KMS-11 (cell line): ENCODE measurements at regions not wholly inside any gene's neighbourhood (a gene's known extent, or its start where the extent isn't known, plus 50 kb on each side); places are given as distances from the start of the nearest gene placed in this dataset.
"Not testable (repeated sequence)": the region's sequence is repeated elsewhere in the genome, so short reads cannot be mapped to it uniquely, and the experiment has no call there.

Experiments
- H2AFZ ChIP-seq: fragments of 200-600 bp; sonication (generic); 2 replicates; pipeline ENCODE4 v1.6.1; 2016; ENCODE audit warnings: antibody characterized with exemption, mixed run types, low read depth
- H3K27ac ChIP-seq: fragments of 200-600 bp; sonication (generic); 2 replicates; pipeline ENCODE4 v1.6.1; 2016; ENCODE audit warnings: mild to moderate bottlenecking, mixed run types
- H3K27me3 ChIP-seq: fragments of 200-600 bp; sonication (generic); 2 replicates; pipeline ENCODE4 v1.6.1; 2017; ENCODE audit warnings: mild to moderate bottlenecking, low read depth, mixed run types, moderate library complexity; ENCODE audit not compliant: insufficient read depth
- H3K36me3 ChIP-seq: fragments of 200-600 bp; sonication (generic); 2 replicates; pipeline ENCODE4 v1.6.1; 2017; ENCODE audit warnings: mild to moderate bottlenecking, mixed run types; ENCODE audit not compliant: insufficient read depth
- H3K4me1 ChIP-seq: fragments of 200-600 bp; sonication (generic); 2 replicates; pipeline ENCODE4 v1.6.1; 2016; ENCODE audit warnings: mild to moderate bottlenecking, low read depth, mixed run types; ENCODE audit not compliant: poor library complexity, severe bottlenecking
- H3K4me2 ChIP-seq: fragments of 200-600 bp; sonication (generic); 2 replicates; pipeline ENCODE4 v1.7.0; 2016; ENCODE audit warnings: mild to moderate bottlenecking, mixed run types
- H3K4me3 ChIP-seq: fragments of 200-600 bp; sonication (generic); IDR thresholded peaks from 2 replicates; pipeline ENCODE4 v1.6.1; 2017; ENCODE audit warnings: low read depth, low read length, mixed read lengths; ENCODE audit not compliant: insufficient read depth
- H3K79me2 ChIP-seq: fragments of 200-600 bp; sonication (generic); 2 replicates; pipeline ENCODE4 v1.6.1; 2016; ENCODE audit warnings: low read depth, mixed run types; ENCODE audit not compliant: insufficient read depth
- H3K9ac ChIP-seq: fragments of 200-600 bp; sonication (generic); 2 replicates; pipeline ENCODE4 v1.6.1; 2016; ENCODE audit warnings: mild to moderate bottlenecking, mixed run types
- H4K20me1 ChIP-seq: fragments of 200-600 bp; sonication (generic); 2 replicates; pipeline ENCODE4 v1.6.1; 2016; ENCODE audit warnings: mild to moderate bottlenecking, mixed run types; ENCODE audit not compliant: insufficient read depth
- TF ChIP-seq, protein P1 (sequence below): fragments of 200-600 bp; sonication (generic); conservative IDR thresholded peaks from 2 replicates; pipeline ENCODE4 v1.6.1; 2017; ENCODE audit warnings: low read depth, mild to moderate bottlenecking, antibody characterized with exemption, low read length, moderate library complexity, mixed read lengths

DNA sequence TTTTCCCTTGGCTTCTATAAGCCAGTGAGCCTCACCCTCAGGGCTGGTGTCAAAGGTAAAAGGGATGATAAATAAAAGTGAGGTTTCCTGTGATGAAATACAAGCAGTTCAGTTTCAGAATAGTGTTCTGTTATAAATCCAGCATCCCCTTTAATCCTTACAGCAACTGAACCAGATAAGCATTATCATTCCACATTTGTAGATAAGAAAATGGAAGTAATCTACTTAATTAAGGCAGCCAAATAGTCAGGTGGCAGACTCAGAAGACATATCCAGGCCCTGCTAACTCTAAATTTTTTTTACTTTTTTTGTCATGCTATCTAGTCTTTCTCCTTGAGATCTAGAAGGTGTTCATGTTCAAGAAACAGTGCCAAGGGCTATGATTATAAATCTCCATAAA is 99.4 kb upstream of the SOX21 start:
- Histone ChIP-seq H3K27ac (no peak overlapping the region), H3K4me1 (no peaks in the 10 kb centered on the region), H3K79me2 (no peaks in the 10 kb centered on the region), H3K27me3 (no peaks in the 10 kb centered on the region), H4K20me1 (no peaks in the 10 kb centered on the region), H3K36me3 (no peaks in the 10 kb centered on the region), H2AFZ (no peak overlapping the region), H3K4me2 (no peak overlapping the region), H3K4me3 (no peak overlapping the region), H3K9ac (no peak overlapping the region)
- TF ChIP-seq, protein P1, sequence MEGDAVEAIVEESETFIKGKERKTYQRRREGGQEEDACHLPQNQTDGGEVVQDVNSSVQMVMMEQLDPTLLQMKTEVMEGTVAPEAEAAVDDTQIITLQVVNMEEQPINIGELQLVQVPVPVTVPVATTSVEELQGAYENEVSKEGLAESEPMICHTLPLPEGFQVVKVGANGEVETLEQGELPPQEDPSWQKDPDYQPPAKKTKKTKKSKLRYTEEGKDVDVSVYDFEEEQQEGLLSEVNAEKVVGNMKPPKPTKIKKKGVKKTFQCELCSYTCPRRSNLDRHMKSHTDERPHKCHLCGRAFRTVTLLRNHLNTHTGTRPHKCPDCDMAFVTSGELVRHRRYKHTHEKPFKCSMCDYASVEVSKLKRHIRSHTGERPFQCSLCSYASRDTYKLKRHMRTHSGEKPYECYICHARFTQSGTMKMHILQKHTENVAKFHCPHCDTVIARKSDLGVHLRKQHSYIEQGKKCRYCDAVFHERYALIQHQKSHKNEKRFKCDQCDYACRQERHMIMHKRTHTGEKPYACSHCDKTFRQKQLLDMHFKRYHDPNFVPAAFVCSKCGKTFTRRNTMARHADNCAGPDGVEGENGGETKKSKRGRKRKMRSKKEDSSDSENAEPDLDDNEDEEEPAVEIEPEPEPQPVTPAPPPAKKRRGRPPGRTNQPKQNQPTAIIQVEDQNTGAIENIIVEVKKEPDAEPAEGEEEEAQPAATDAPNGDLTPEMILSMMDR: no peak

DNA sequence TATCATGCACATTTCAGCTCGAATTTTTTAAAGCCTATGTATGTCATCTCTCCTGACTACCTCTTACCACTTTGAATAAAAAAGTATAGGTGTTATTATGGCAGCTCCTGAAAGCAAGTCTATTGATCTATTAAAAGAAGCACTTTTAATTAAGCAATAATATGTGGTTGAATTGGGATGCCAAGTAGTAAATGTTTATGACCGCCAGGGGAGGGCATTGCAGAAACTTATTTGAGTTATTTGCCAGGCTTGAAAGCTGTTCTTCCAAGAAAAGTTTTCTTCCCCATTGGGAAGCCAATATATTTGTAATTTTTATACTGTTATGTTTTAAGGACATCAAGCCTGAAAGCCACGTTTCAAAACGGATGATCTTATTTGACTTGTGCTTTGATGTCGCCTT is 88.1 kb upstream of the SOX21 start:
- H3K36me3 ChIP-seq: no peaks in the 10 kb centered on the region
- H2AFZ ChIP-seq: no peak overlapping the region
- no peaks in the 10 kb centered on the region for H4K20me1 ChIP-seq
- H3K9ac ChIP-seq: no peak overlapping the region
- H3K79me2 ChIP-seq: no peaks in the 10 kb centered on the region
- no peaks in the 10 kb centered on the region for H3K4me1 ChIP-seq
- TF ChIP-seq, protein P1: no peak
- H3K27ac ChIP-seq: no peak overlapping the region
- H3K27me3 ChIP-seq: no peaks in the 10 kb centered on the region
- no peak overlapping the region for H3K4me3 ChIP-seq
- H3K4me2 ChIP-seq: no peak overlapping the region

DNA sequence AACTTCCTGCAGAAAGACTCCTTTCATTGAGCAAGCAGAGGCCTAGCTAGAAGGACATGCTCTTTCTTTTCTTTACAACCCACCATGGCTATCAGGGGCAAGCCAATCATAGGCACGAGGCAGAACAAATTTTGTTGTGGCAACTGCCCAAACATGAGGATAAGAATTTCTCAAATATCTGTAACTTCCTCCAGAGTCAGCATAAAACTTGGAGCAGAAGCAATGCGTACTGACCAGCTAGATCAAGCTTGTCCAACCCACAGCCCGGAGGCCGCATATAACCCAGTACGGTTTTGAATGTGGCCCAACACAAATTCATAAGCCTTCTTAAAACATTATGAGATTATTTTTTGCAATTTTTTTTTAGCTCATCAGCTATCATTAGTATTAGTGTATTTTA is 87.0 kb upstream of the SOX21 start:
- Histone ChIP-seq H3K79me2 (no peaks in the 10 kb centered on the region), H2AFZ (no peak overlapping the region), H3K4me2 (no peak overlapping the region), H3K27ac (no peak overlapping the region), H3K36me3 (no peaks in the 10 kb centered on the region), H3K27me3 (no peaks in the 10 kb centered on the region), H3K9ac (no peak overlapping the region), H3K4me3 (no peak overlapping the region), H4K20me1 (no peaks in the 10 kb centered on the region), H3K4me1 (no peaks in the 10 kb centered on the region)
- TF ChIP-seq, protein P1: no peak

DNA sequence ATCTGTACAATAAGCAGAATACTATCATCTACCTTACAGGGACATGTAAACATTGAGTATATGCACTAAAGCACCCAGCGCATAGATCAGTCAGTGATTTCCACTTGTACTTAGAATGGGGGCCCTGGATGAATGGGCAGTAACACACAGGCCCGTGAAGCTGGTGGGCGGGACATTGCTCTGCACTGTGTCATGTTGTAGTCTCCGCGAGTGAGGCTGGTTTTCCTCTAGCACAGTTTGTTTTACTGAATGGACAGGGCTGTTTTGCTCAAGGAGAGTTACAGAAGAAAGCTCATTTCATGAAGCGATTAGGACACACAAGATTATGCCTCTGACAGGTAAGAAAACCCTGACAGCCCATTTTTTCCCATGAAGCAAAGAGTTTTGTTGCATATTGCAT is 86.4 kb upstream of the SOX21 start:
- Histone ChIP-seq H3K36me3 (no peaks in the 10 kb centered on the region), H4K20me1 (no peaks in the 10 kb centered on the region), H3K4me3 (no peak overlapping the region), H3K9ac (no peak overlapping the region), H3K79me2 (no peaks in the 10 kb centered on the region), H2AFZ (no peak overlapping the region), H3K4me1 (no peaks in the 10 kb centered on the region), H3K4me2 (no peak overlapping the region), H3K27ac (no peak overlapping the region), H3K27me3 (no peaks in the 10 kb centered on the region)
- TF ChIP-seq, protein P1: no peak

DNA sequence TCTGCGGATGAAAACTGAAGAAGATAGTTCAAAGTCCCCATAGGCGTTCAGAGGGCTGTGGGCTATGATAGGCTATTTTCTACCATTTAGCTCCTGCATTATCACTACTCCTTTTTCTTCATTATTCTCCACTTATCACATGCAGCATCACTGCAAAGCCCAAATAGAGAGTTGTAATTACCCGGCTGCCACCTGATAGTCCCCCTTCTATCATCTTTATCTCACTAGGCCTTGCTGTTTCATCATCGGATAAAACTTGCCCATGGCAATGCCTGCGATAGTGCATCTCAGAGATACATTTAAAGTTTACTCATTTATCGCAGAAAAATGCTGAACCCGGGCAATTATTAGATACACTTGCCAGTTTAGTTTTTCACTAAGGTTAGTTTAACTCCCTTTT is 82.9 kb upstream of the SOX21 start:
- H3K4me3 ChIP-seq: no peak overlapping the region
- H3K36me3 ChIP-seq: no peaks in the 10 kb centered on the region
- H3K4me1 ChIP-seq: no peaks in the 10 kb centered on the region
- no peak overlapping the region for H3K9ac ChIP-seq
- H3K79me2 ChIP-seq: no peaks in the 10 kb centered on the region
- H4K20me1 ChIP-seq: no peaks in the 10 kb centered on the region
- TF ChIP-seq, protein P1: no peak
- H3K27ac ChIP-seq: no peak overlapping the region
- H3K4me2 ChIP-seq: no peak overlapping the region
- H2AFZ ChIP-seq: no peak overlapping the region
- no peaks in the 10 kb centered on the region for H3K27me3 ChIP-seq

DNA sequence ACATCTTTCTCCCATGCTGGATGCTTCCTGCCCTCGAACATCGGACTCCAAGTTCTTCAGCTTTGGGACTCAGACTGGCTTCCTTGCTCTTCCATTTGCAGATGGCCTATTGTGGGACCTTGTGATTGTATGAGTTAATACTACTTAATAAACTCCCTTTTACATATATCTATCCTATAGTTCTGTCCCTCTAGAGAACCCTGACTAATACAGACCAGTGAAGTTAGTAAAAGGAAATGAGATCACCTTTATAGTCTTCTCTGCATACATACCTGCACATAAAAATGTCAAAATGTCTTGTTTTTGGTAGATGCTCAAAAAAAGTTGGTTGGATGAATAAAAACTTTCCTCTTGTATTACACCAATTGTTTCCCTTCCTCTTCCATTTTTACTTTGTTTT is 73.9 kb upstream of the SOX21 start:
- H3K27me3 ChIP-seq, H2AFZ ChIP-seq, H3K4me1 ChIP-seq, H3K36me3 ChIP-seq, H3K9ac ChIP-seq, H3K27ac ChIP-seq, H4K20me1 ChIP-seq, H3K4me2 ChIP-seq, H3K79me2 ChIP-seq, H3K4me3 ChIP-seq: not testable (repeated sequence)
